ENCODE measurements at regions not wholly inside any gene's neighbourhood (a gene's known extent, or its start where the extent isn't known, plus 50 kb on each side); places are given as distances from the start of the nearest gene placed in this dataset.

DNA sequence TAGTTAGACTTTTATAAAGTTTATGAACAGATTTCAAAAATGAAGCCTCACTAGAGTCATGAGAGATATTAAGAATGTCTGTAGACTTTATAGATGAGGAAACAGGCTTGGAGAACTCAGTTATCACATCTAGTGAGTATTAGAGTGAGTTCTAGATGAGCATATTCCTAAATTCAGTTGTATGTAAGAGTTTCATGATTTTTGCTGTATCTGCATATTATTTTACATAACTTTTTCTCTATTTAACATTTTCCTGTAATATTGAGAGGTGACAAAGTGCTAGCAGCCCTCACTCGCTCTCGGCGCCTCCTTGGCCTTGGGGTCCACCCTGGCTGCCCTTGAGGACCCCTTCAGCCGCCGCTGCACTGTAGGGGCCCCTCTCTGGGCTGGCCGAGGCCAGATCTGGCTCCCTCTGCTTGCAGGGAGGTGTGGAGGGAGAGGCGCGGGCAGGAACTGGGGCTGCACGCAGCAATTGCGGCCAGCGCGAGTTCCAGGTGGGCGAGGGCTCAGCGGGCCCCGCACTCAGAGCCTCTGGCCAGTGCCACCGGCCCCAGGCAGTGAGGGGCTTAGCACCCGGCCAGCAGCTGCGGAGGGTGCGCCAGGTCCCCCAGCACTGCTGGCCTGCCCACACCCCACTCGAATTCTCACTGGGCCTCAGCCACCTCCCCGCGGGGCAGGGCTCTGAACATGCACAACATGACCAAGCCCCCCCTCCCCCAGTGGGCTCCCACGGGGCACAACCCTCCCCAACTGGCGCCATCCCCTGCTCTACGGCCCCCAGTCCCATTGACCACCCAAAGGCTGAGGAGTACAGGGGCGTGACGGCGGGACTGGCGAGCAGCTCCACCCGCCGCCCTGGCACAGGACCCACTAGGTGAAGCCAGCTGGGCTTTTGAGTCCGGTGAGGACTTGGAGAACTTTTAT, 182.1 kb downstream of the TLE1 start:
- H3K27me3 Mint-ChIP-seq, result peaks cover 11 to 26% (median 21%) of the 10 kb centered on the region in 3 donors
- ATAC-seq (ENCODE audit: low read depth in 2 of 2) (no peak), DNase-seq (no peak)
- no peak overlapping the region for H3K27ac Mint-ChIP-seq
- H3K9me3 Mint-ChIP-seq, result peaks cover 0 to 10% (median 2%) of the 10 kb centered on the region in 7 donors
- peaks cover 0 to 11% of the 10 kb centered on the region in 2 donors for H3K36me3 Mint-ChIP-seq
- H3K4me1 Mint-ChIP-seq, result peaks cover 7% of the 10 kb centered on the region in 3 donors
- H3K4me3 Mint-ChIP-seq, result no peak overlapping the region

DNA sequence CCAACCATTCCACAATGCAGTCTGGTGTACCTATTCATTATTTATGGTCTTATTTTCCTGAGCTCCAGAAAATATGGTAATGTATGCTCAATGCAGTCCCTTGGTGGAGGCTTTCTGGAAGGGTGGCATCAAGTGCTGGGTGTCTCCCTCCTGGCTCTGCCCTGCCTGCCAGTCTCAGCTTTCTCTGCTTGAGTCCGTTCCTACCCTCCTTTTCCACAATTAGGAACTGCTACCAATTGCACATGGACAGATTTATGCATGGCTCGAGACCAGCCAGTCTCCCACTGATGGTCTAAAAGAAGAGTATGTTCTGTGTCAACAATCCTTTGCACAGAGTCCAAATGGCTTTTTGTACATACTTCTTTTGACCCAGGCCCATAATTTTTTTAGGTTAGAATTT, 189.8 kb downstream of the TLE1 start:
- no peak for ATAC-seq (ENCODE audit: low read depth in 2 of 2)
- H3K27ac Mint-ChIP-seq, result no peak overlapping the region
- no peak overlapping the region for H3K4me3 Mint-ChIP-seq
- no peaks in the 10 kb centered on the region for H3K4me1 Mint-ChIP-seq
- DNase-seq, result no peak
- no peaks in the 10 kb centered on the region for H3K9me3 Mint-ChIP-seq
- no peaks in the 10 kb centered on the region for H3K36me3 Mint-ChIP-seq
- H3K27me3 Mint-ChIP-seq, result peaks cover 0 to 7% (median 0%) of the 10 kb centered on the region in 3 donors

DNA sequence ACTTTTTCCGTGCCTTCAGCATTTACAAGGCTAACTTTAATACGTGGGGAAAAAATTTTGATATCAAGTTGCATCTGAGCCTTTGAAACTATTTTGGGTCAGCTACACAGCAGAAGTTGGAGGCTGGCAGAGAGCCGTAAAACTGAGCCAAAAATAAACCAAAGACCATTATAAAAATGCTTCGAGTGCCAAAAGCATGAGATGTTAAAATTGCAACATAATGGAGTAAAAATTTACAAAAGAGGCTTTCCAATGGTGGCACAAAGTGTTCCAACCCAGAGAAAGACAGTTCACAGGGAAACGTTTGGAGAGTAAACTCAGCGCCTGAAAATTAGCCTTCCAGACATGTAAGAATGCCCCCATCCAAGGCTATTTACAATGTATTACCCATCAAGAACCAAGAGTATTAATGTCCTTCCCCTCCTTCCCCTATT, 190.3 kb downstream of the TLE1 start:
- H3K27ac Mint-ChIP-seq, result no peak overlapping the region
- no peaks in the 10 kb centered on the region for H3K36me3 Mint-ChIP-seq
- no peaks in the 10 kb centered on the region for H3K9me3 Mint-ChIP-seq

DNA sequence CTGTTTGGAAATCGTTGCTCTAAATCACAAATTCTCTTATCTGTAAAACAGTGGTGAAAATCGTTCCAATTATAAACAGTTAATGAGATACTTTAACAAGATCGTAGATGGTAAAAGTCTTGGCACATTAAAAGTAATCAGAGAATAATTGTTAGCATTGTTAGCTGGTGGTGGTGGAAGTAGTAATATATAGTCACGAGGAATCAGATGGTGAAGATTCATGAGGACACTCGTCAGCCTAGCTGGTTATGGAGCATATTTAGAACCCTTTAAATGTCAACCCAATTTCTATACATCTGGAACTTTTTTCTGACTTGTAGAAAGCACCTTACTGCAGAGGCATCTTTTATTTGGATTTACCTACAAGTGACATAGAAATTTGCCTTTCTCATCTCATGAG, 190.8 kb downstream of the TLE1 start:
- Mint-ChIP-seq H3K27ac (no peak overlapping the region), H3K27me3 (peaks cover 0 to 7% (median 0%) of the 10 kb centered on the region in 3 donors), H3K4me1 (no peaks in the 10 kb centered on the region), H3K4me3 (no peak overlapping the region), H3K36me3 (no peaks in the 10 kb centered on the region), H3K9me3 (no peaks in the 10 kb centered on the region)
- no peak for ATAC-seq (ENCODE audit: low read depth in 2 of 2)
- DNase-seq, result no peak

More for the DNA sequence above, 190.3 kb downstream of the TLE1 start:
- Mint-ChIP-seq H3K4me3 (no peak overlapping the region), H3K4me1 (no peaks in the 10 kb centered on the region), H3K27me3 (peaks cover 0 to 7% (median 0%) of the 10 kb centered on the region in 3 donors)
- ATAC-seq (ENCODE audit: low read depth in 2 of 2) (no peak), DNase-seq (no peak)

DNA sequence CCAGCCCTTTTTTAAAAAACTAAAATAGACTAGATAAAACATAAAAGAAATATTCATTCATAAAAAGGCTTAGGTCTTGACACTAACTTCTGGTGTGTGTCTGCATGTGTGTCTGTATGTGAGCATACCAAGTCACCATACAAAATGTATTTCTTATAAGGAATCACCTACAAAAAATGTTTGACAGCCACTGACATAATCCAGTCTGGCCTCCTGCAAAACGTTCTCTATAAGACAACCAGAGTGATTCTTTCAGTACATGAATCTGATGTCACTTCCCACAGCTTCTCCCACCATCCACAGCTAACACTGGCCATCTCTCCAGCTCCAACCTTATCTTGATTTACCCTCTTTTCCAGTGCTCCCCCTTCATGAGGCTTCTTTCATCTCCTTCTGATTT, 192.3 kb downstream of the TLE1 start:
- Mint-ChIP-seq H3K36me3 (no peaks in the 10 kb centered on the region), H3K27ac (no peak overlapping the region), H3K27me3 (peaks cover 0 to 7% (median 0%) of the 10 kb centered on the region in 3 donors), H3K4me1 (no peaks in the 10 kb centered on the region), H3K9me3 (peaks cover 0 to 2% (median 0%) of the 10 kb centered on the region in 7 donors), H3K4me3 (no peak overlapping the region)
- ATAC-seq (ENCODE audit: low read depth in 2 of 2), result no peak
- no peak for DNase-seq

DNA sequence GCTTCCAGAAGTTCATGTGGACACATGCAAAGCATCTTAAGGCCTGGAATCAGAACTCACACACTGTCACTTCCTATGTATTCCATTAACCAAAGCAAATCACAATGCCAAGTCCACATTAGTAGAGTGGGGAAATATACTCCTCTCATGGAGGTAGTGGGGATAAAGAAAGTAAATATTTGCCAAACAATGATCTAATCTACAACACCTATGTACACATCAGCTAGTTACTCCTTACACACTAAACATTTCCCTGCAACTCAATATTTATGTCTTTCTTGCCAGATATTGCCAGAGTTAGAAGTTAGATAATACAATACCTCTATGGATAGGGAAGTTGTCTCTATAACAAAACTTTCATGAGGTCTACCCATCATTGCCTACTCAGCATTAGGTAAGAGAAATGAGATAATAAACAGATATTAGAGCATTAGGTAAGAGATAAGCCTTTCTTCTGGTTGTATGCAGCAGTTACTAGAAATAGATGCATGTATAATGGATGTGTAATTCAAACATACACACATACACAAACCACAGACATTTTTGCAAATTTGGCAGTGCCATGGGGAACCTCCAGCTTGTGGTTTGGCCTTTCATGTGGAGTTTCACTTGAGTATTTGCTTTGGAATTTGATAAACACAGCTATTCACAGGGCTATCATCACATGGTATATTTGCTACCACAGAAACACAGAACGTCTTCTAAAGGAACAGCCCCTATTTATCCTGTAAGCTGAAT, 196.5 kb downstream of the TLE1 start:
- Mint-ChIP-seq H3K36me3 (no peaks in the 10 kb centered on the region), H3K9me3 (peaks cover 0 to 2% (median 0%) of the 10 kb centered on the region in 7 donors), H3K4me3 (no peak overlapping the region), H3K27ac (no peak overlapping the region), H3K4me1 (no peaks in the 10 kb centered on the region), H3K27me3 (no peaks in the 10 kb centered on the region)
- no peak for DNase-seq
- ATAC-seq (ENCODE audit: low read depth in 2 of 2), result no peak

DNA sequence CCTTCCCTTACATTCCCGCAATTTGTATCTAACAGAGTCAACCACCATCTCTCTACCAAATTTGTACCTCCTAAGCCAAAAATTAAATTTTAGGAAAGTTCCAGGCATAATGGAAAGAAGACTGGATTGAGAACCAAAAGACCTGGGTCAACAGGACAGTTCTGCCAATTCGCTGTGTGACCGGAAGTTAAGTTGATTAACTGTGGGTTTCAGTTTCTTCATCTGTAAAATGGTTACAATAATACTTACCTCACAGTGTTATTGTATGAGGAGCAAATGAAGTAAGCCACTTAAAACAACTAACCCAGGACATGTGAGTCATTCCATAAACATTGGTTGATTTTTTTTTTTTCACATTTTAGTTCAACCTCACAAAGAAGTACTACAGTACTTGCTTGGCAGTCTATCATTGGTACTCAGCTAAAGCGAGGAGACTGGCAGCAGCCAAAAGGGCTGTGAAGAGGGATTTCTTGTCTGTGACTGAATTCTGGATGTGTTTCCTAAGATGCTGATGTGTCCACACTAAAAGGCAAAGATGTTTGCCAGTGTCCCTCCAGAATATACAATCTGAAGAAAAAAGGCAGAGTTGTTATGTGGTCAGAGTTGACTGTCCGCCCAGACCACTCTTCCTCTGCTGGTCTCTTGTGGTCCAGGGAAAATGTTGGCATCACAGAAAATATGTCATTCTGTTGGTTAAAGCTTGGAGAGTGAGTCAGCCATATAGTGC, 198.6 kb downstream of the TLE1 start:
- Mint-ChIP-seq H3K36me3 (no peaks in the 10 kb centered on the region), H3K4me3 (no peak overlapping the region)

DNA sequence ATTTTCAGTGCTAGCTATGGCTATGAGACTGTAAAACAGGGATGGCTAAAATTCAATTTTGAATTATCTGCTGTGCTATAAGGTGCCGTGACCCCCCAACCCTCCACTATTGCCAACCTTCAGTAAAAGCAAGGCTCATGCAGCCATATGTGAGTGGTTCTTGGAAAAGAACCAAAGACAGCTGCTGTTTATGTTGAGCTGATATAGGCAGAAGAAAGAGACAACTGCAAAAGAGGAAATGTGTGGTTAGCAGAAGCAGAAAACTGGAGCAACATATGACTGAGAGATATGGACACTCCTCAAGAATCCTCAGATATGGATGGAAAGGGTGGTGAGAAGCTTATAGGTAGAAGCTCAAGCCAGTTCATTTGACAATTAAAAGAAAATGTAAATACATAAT, 200.3 kb downstream of the TLE1 start:
- Mint-ChIP-seq H3K9me3 (peaks cover 0 to 3% (median 0%) of the 10 kb centered on the region in 7 donors), H3K36me3 (no peaks in the 10 kb centered on the region), H3K27ac (no peak overlapping the region), H3K27me3 (peaks cover 0 to 3% (median 0%) of the 10 kb centered on the region in 3 donors), H3K4me1 (no peaks in the 10 kb centered on the region), H3K4me3 (no peak overlapping the region)
- DNase-seq (no peak), ATAC-seq (ENCODE audit: low read depth in 2 of 2) (no peak)

More for the DNA sequence above, 198.6 kb downstream of the TLE1 start:
- Mint-ChIP-seq H3K4me1 (no peaks in the 10 kb centered on the region), H3K27ac (no peak overlapping the region), H3K27me3 (no peaks in the 10 kb centered on the region), H3K9me3 (peaks cover 0 to 2% (median 0%) of the 10 kb centered on the region in 7 donors)
- DNase-seq, result no peak
- ATAC-seq (ENCODE audit: low read depth in 2 of 2), result no peak

DNA sequence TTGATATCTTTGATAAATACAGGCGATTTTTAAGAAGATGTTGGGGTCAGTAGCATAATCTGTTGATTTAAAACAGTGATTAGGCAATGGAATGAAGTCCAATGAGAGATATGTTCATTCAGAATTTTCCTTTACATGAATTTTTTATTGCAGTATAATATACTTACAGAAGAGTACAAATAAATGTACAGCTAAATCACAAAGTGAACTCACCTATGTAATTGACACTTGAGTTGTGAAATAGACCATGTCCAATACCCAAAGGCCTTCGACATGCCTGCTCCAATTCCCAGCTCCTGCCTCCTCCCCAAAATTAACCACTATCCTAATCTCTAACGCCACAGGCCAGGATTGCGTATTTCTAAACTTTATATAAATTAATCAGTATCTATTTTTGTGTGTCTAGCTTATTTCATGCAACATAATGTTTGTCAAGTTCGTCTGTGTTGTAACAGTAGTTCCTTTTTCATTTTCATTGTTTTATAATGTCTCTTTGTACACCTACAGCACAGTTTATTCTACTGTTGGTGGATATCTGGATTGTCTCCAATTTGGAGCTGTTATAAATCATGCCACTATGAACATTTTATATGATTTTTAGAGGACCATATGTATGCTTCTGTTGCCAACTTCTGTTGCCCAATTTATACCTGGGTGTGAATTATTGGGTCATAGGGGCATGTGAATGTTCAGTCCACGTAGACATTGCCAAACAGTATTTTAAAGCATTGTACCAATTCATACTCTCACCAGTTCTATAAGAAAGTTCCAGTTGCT, 208.3 kb downstream of the TLE1 start:
- no peak for ATAC-seq (ENCODE audit: low read depth in 2 of 2)
- peaks cover 0 to 8% (median 3%) of the 10 kb centered on the region in 7 donors for H3K9me3 Mint-ChIP-seq
- no peak overlapping the region for H3K27ac Mint-ChIP-seq
- H3K4me1 Mint-ChIP-seq, result no peaks in the 10 kb centered on the region
- H3K27me3 Mint-ChIP-seq, result peaks cover 0 to 3% (median 0%) of the 10 kb centered on the region in 3 donors
- H3K36me3 Mint-ChIP-seq, result peaks cover 0 to 5% of the 10 kb centered on the region in 2 donors
- H3K4me3 Mint-ChIP-seq, result no peak overlapping the region
- no peak for DNase-seq

DNA sequence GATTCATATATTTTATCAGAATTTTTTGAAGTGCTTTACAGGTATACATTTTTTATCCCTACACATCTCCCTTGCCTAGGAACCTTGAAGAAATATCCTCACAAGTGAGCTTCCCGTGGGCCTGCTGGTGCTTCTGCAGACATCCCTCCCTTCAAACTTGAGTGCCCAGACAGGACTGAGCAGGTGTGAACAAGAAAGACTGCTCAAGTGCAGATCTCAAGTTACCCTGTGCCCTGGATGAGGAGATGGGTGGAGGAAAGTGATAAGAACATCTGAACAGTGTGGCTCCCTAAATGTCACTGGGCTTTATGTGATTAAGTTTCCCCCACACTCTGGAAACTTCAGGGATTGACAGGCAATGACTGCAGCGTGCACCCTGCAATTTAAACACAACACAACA, 209.8 kb downstream of the TLE1 start:
- H3K36me3 Mint-ChIP-seq, result peaks cover 0 to 5% of the 10 kb centered on the region in 2 donors
- H3K4me3 Mint-ChIP-seq, result no peak overlapping the region
- peaks cover 0 to 8% (median under 1%) of the 10 kb centered on the region in 7 donors for H3K9me3 Mint-ChIP-seq
- no peak overlapping the region for H3K27ac Mint-ChIP-seq
- peaks cover 0 to under 1% (median 0%) of the 10 kb centered on the region in 3 donors for H3K27me3 Mint-ChIP-seq
- ATAC-seq (ENCODE audit: low read depth in 2 of 2), result no peak
- no peak for DNase-seq
- H3K4me1 Mint-ChIP-seq, result no peaks in the 10 kb centered on the region

DNA sequence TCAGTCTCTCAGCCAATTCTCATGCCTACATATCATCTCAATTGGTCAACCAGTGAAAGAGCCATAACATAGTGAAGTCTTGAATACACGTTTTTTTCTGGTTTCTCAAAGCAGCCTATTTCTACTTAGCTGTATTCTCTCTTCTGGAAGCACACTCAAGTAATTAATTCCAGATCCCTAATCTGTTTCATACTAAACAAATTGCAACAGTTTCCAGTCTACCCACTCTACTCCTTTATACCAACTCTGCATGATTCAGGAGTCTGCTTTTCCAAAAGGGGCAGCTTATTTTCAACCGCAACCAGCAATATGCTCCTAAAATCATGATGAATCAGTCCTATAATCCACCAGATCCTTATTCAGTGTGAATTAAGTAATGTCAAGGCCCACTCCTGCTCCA, 211.7 kb downstream of the TLE1 start:
- Mint-ChIP-seq H3K36me3 (peaks cover 0 to 5% of the 10 kb centered on the region in 2 donors), H3K27ac (no peak overlapping the region), H3K27me3 (no peaks in the 10 kb centered on the region), H3K4me1 (no peaks in the 10 kb centered on the region), H3K4me3 (no peak overlapping the region), H3K9me3 (peaks cover 0 to 8% (median 0%) of the 10 kb centered on the region in 7 donors)
- no peak for DNase-seq
- no peak for ATAC-seq (ENCODE audit: low read depth in 2 of 2)

DNA sequence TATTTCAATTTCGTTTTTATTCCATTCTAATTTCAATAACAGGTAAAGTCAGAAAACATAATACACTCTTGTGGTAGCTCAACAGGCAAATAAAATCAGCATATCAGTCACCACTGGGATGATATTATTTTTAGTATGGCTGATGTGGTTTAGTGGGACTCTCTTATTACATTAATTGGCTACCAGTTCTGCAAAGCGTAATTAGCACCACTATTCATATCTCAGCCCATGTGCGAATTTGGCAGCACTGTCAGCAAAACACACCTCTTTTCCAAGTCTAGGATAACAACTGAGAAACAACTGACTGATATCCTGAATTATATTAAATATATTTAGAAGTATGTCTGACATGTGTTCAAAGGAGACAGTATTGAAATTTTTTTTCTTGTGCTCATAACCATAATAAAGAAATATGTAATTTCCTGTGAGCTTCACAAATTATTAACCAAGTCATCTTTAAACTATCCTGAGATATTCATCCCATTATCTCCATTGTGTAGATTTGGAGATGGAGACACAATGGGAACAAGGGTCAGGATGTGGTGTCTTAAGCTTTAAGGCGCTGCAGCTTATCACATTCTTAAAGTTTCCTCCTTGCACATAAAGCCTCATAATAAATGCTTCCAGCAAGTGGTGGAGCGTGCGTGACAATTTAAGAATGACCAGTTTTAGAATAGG, 212.4 kb downstream of the TLE1 start:
- H3K4me1 Mint-ChIP-seq, result no peaks in the 10 kb centered on the region
- DNase-seq (no peak), ATAC-seq (ENCODE audit: low read depth in 2 of 2) (no peak)
- peaks cover 0 to 5% of the 10 kb centered on the region in 2 donors for H3K36me3 Mint-ChIP-seq
- no peaks in the 10 kb centered on the region for H3K27me3 Mint-ChIP-seq
- no peak overlapping the region for H3K4me3 Mint-ChIP-seq
- H3K27ac Mint-ChIP-seq, result no peak overlapping the region
- H3K9me3 Mint-ChIP-seq, result peaks cover 0 to 6% (median 0%) of the 10 kb centered on the region in 7 donors

Measured in naive B cell (primary cell).